B cell (primary cell): ENCODE measurements at regions not wholly inside any gene's neighbourhood (a gene's known extent, or its start where the extent isn't known, plus 50 kb on each side); places are given as distances from the start of the nearest gene placed in this dataset.

Experiments used
- CTCF ChIP-seq: fragments of 200-600 bp; IDR thresholded peaks from one replicate; pipeline ENCODE4 v1.8.0; 2022; ENCODE audit warnings: antibody characterized with exemption, mild to moderate bottlenecking
- EZH2 ChIP-seq: IDR thresholded peaks from 2 replicates; pipeline ENCODE4 v1.6.1; 2012; ENCODE audit warnings: borderline replicate concordance, low read depth, mild to moderate bottlenecking, moderate library complexity, low read length; ENCODE audit not compliant: insufficient read depth, poor library complexity, severe bottlenecking

- TF ChIP-seq EZH2 (no peak), CTCF (no peak)
Observed at GRCh38 chr18:72329533-72329932, 214.6 kb downstream of the CBLN2 start.
